Activated CD4-positive, CD25-positive, alpha-beta regulatory T cell treated with anti-CD3 and anti-CD28 coated beads, Interleukin-2, amount 50 U/mL, for 72 hours (primary cell): ENCODE measurements at regions not wholly inside any gene's neighbourhood (a gene's known extent, or its start where the extent isn't known, plus 50 kb on each side); places are given as distances from the start of the nearest gene placed in this dataset.
"Not testable (repeated sequence)": the region's sequence is repeated elsewhere in the genome, so short reads cannot be mapped to it uniquely, and the experiment has no call there.

Experiments used
- DNase-seq: peaks from one replicate; pipeline ENCODE4 v3.0.0; 2021

DNA sequence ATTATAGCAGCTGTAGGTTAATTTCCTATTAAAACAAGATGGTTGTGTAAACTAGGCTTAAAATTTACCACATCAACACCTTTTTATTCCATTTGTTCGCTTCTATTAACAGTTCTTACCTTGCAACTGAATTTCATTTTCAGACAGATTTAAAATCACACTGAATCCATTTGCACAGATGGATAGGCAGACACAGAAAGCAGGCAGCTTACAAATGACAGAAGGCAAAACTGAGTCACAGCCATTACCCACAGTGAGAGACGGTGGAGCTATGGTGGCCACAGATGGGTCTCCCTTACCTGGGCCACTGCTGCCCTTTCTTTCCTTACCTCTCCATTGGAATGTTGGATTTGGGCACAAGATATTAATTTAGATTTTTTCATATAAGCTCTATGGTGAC, 1567.8 kb upstream of the SLC10A2 start:
- no peak for DNase-seq

DNA sequence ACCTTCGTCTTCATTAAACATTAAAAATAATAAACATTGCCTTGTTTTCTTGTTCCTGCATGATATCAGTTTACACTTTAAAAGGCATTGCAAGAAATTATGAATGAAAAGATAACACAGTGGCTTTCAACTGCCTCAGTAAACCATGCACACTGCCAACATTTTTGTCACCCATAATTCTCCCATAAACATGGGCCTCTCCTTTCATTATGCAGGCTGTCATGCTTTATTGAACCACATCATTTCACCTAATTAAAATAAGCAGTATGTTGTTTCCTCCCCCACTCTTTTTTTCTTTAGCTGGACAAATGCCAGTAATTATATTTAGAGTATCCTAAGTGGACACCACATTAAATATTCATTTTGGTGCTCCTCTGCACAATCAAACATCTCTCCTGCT, 1566.5 kb upstream of the SLC10A2 start:
- no peak for DNase-seq

- no peak for DNase-seq
These were observed 1559.0 kb upstream of the SLC10A2 start for GRCh38 chr13:104625201-104625600.

DNA sequence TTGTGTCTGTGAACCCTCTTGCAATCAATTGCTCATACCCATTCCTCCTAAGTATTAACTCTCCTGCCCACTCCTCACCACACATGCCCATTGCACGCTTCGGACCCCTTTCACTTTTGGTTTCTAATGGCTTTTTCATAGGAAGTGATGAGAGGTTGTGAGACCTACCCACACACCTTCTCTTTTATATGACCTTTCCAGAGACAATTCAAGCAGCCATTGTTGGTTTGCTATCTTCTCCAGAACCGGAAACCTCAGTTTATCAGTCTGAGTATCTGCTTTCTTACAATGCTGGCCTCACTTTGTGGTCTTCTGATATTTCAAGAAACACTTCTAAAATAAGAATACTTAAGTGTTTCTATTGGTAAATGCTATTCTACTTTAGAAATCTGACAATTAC, 1550.8 kb upstream of the SLC10A2 start:
- no peak for DNase-seq

GRCh38 chr13:104614361-104615145, 1548.3 kb upstream of the SLC10A2 start:
- DNase-seq = no peak

DNA sequence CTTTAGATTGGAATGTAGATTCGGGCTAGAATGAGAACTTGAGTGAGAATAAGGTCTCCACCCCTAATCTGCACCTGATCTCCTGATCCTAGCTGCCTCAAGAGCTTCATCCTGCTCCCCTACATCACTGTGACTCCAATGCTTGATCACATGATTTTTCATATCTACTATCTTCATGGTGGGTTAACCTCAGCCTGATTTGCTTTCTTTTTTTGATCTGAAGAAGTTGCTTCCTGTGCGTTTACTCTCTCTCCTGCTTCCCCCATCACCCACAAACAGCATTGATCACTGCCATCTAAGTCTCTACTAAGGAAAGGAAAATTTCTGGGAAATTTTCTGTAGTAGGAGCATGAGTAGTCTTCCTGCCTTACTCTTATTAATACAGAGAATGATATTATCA, 1542.1 kb upstream of the SLC10A2 start:
- DNase-seq = no peak

GRCh38 chr13:104605435-104605834, 1539.2 kb upstream of the SLC10A2 start:
- not testable (repeated sequence) for DNase-seq

- DNase-seq = no peak
These were observed 1531.4 kb upstream of the SLC10A2 start for GRCh38 chr13:104597546-104598180.

DNA sequence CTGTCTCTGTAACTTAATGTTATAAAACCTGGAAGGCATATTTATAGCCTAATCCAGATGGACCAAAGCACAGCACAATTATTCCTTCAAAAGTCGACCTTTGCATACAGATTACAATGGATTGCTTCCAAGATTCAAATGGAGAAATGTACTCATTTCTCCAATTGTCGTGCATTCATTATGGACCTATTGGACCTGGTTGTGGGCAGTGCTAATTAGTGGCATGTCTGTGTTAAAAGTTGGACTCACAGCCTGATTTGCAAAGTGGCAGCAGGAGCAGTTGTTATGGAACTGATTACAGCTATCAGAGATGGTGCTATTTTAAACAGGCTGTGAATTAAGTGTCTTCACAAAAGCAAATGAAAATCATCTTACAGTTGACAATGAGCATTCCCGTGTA, 1529.3 kb upstream of the SLC10A2 start:
- no peak for DNase-seq

DNA sequence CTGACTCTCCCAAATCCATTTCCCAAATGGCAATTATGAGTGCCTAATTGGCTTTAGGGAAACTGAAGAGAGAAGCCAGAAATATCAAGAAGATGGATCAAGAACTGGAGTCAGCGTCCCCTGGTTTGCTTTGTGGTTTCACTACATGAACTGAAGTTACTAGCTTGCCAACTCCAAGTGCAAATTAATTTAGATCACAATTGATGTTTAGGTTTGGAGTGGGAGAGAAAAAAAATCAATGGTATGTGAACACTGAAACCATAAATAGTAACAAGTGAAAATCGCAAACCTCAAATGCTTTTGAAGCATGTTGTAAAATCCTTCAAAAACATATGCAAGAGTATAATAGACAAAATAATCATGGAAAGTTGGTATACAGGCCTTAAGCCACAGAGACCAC, 1528.6 kb upstream of the SLC10A2 start:
- DNase-seq = no peak

- no peak for DNase-seq
These were observed 1527.5 kb upstream of the SLC10A2 start for GRCh38 chr13:104593693-104594092.

DNA sequence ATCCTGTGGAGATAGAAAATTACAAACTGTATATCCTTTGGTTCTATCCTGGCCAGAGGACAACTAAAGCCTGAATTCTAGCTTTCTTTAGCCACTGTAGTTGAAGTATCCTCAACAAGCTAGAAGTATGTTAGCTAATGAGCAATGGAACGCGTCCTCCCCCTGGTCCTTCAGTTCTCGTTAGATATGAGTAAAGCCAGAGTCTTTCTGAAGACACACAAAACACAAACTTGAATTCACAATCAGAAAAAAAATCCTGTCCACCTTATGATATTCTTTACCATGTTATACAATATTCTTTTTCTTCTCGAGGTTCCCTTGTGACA, 1527.0 kb upstream of the SLC10A2 start:
- DNase-seq = no peak

- no peak for DNase-seq
These were observed 1526.5 kb upstream of the SLC10A2 start for GRCh38 chr13:104592545-104593250.

- no peak for DNase-seq
These were observed 1525.9 kb upstream of the SLC10A2 start for GRCh38 chr13:104592127-104592526.

GRCh38 chr13:104586051-104586746, 1520.0 kb upstream of the SLC10A2 start:
- no peak for DNase-seq

GRCh38 chr13:104584481-104584880, 1518.3 kb upstream of the SLC10A2 start:
- no peak for DNase-seq

GRCh38 chr13:104580931-104581330, 1514.7 kb upstream of the SLC10A2 start:
- DNase-seq = no peak

DNA sequence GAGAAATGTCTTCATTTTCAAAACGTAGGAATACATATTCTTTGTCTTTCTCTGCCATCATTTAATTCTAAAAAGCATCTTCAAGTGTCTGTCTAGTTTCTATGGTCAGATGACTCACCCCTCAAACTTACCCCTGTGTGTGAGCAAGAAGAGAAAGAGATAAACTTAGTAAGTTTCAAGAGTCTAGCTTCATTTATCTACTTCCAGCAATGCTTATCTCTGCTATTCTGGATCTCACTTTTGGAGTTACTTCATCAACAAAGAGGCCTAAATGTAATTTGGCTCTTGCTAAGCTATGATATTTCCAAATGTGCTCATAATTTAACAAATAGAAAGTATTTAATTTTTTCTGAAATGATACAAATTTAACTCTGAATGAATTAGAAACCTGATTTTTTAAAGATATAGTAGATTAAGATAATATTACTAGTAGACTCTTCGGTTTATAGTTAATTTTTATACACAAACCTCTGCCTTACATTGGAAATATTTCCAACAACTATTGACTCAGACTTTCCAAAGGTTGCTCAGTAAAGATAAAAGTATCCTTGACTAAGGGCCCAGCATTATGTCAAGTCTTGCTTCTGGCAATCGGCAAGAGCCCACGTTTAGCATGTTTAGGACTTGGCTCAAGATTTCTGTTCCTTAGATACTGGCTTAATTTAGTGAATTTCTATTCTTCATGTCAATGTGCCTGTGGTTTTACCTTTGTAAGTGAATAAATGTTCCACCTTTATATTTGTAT, 1511.0 kb upstream of the SLC10A2 start:
- DNase-seq = no peak

GRCh38 chr13:104571893-104572229, 1505.6 kb upstream of the SLC10A2 start:
- no peak for DNase-seq

DNA sequence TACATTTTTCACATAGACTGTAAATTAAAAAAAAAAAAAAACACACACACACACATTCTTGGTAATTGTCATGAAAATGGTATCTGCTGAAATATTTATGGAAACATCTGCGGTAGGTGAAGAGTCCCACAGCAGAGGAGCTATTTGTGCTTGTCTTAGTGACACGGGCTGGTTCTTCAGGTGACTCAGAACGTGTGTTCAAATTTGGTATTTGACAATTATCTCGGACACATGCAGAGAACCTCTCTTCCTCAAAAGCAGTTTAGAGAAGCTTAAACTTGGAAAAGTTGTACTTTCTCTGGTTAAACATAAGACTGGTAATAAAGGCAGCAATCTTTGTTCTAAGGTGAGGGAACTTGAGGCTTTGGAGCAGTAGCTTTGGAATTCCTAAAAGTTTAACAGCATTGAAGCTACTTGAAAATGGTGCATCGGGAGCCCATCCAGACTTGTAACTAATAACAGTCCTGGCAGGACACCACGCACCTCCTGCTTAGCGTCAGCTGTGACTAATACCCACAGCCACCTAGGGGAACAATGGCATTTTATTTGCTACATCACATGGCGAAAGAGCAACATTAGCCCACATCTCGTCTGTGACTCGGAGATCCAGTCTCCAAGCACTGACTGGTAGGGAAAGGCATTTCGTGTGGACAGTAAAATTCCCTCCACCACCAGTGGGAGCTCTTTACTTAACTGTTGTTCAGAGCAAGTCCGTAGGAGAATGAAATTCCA, 1505.1 kb upstream of the SLC10A2 start:
- DNase-seq = no peak

DNA sequence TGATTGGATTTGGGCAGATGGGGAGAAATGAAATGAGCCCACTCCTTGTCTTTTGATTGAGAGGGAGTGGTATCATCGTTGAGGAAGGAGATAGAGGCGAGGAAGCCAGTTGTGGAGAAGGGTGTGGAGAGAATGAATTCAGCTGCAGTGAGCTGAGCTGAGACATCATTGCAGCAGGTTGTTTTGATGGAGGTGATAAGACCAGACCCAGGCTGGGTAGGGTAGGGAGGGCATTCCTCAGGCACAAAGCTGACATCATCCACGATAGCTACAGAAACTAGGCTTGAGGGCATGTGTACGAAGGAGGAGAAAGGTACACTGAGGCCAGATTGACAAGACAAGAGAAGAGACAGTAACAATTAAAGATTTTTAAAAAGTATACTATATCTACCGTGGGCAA, 1500.9 kb upstream of the SLC10A2 start:
- DNase-seq = no peak

GRCh38 chr13:104565888-104566287, 1499.7 kb upstream of the SLC10A2 start:
- DNase-seq = no peak
